ENCODE measurements at regions not wholly inside any gene's neighbourhood (a gene's known extent, or its start where the extent isn't known, plus 50 kb on each side); places are given as distances from the start of the nearest gene placed in this dataset.
A peak's percentile ranks its signal among the peaks of the same experiment; 100 is the strongest.

DNA sequence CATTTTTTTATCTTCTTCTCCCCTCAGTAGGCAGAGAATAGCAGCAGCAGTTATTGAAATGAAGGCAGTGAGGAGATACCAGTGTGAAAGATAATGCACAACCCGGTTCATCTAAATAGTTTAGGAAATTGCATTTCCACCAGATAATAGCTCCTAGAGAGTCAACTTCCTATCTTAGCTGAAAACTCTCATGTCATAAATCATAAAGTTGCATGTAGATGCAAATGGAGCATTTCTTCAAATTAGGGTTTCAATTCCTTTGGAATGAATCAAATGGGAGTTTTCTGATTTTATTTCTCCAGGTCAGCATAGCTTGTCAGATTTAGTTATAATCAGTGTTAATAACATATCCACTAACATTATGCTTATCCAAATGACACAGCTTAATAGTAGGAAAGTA, 335.3 kb downstream of the CNTNAP4 start:
- DNase-seq (ENCODE audit: low read depth), result no peak
- no peak overlapping the region for H3K4me3 ChIP-seq (replicated peaks; ENCODE audit: low read depth, low read length)
- TF ChIP-seq, protein P1, sequence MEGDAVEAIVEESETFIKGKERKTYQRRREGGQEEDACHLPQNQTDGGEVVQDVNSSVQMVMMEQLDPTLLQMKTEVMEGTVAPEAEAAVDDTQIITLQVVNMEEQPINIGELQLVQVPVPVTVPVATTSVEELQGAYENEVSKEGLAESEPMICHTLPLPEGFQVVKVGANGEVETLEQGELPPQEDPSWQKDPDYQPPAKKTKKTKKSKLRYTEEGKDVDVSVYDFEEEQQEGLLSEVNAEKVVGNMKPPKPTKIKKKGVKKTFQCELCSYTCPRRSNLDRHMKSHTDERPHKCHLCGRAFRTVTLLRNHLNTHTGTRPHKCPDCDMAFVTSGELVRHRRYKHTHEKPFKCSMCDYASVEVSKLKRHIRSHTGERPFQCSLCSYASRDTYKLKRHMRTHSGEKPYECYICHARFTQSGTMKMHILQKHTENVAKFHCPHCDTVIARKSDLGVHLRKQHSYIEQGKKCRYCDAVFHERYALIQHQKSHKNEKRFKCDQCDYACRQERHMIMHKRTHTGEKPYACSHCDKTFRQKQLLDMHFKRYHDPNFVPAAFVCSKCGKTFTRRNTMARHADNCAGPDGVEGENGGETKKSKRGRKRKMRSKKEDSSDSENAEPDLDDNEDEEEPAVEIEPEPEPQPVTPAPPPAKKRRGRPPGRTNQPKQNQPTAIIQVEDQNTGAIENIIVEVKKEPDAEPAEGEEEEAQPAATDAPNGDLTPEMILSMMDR (IDR thresholded peaks at IDR 0.05; ENCODE audit: low read length, missing control alignments), result no peak

DNA sequence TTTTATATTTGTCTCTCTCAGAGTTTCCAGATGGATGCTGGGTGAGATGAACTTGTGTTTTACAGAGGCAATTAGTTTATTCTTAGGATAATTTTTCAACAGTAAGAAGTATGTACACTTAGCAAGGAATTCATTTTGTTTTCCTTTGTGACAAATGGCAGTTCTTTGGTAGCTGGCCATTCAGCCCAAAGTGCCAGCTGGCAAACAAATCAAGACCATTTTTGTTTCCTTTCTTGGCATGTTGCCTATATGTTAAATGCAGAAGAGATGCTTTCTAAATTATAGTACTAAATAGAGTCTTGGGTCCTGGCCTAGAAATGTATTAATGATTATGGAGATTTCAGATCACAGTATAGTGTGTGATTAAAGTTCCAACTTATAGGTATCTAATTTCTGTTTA, 337.1 kb downstream of the CNTNAP4 start:
- TF ChIP-seq, protein P1 (IDR thresholded peaks at IDR 0.05; ENCODE audit: low read length, missing control alignments), result no peak
- no peak for DNase-seq (ENCODE audit: low read depth)
- no peak overlapping the region for H3K4me3 ChIP-seq (replicated peaks; ENCODE audit: low read depth, low read length)

DNA sequence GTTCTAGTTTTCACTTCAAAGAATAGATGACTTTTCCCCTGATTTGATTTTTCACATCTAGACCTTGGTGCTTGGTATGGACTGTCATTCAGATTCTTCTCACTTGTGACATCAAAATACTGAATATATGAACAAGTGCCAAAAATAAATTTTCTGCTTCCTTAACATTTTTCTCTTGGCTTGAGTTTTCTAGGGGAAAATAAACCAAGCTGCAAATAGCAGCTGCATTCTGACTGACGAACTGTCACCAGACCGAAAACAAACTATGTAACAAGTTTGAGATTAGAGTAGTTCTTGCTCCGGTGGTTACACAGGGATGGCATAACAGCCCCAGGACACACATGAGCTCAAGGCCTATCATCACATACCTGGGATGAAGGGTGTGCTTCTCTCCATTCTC, 345.7 kb downstream of the CNTNAP4 start:
- no peak for DNase-seq (ENCODE audit: low read depth)
- H3K4me3 ChIP-seq (replicated peaks; ENCODE audit: low read depth, low read length), result no peak overlapping the region
- TF ChIP-seq, protein P1 (IDR thresholded peaks at IDR 0.05; ENCODE audit: low read length, missing control alignments), result no peak

DNA sequence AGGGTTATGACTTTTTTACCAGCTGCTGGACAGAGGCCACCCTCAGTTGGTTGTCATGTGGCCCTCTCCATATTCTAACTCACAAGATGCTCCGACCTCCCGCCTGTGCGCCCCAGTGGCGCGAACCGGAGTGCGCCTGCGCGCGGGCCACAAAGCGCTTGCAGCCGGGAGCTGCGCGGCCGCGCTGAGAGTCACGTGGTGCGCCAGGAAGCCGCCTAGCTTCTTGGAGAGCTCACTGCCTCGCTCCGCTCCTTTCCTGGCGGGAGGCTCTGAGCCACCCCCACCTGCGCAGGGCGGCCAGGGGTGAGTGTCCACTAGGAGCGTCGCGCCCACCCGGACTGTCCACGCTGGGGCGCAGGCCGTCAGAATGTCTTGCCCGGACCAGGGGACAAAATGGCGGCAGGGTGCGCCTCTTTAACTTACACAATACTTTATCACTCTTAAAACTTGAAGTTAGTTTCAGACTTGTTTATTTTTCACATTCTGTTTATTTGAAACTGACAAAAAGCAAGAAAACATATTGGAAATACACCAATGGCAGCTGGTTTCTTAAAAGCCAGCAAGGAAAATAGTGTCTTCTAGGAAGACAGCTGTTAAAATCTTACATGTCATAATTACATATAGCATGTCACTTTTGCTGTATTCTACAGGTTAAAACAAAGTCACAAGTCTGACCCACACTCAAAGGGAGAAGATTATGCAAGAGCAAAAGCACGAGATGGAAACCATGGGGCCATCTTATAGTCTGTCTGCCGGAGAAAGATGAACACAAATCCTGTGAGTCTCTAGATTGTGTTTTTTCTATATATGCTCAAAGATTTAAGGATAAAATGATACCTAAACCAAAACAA, 357.9 kb downstream of the CNTNAP4 start:
- H3K4me3 ChIP-seq (replicated peaks; ENCODE audit: low read depth, low read length), result no peak overlapping the region
- peak; percentile 16 for DNase-seq (ENCODE audit: low read depth)
- TF ChIP-seq, protein P1 (IDR thresholded peaks at IDR 0.05; ENCODE audit: low read length, missing control alignments), result no peak

DNA sequence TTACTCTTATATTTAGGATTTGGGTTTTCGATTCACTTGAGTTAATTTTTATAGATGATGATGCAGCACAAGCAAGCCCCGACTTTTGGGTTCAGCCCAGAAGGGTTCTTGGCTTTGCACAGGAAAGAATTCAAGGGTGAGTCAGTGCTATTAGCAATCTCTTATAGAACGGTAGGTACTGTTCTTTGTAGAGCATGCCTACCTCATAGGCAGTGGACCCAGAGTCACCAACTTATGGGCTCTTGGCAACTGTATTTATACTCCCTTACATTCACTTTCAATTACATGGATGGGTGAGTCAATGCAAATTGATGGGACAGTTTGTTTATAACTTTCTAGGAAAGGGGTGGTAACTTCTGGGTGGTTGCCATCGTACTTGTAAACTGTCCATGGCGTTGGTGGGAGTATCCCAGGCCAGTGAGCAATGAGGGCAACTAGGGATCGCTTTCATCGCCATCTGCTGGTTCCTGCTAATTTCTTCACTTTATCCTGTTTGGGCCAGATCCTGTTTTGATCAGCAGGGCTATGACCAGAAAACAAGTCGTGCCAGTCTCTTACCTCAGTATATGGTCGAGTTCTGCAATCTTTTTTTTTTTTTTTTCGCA, 362.6 kb downstream of the CNTNAP4 start:
- DNase-seq (ENCODE audit: low read depth), result peak; percentile 50
- TF ChIP-seq, protein P1 (IDR thresholded peaks at IDR 0.05; ENCODE audit: low read length, missing control alignments), result peak; percentile 40

DNA sequence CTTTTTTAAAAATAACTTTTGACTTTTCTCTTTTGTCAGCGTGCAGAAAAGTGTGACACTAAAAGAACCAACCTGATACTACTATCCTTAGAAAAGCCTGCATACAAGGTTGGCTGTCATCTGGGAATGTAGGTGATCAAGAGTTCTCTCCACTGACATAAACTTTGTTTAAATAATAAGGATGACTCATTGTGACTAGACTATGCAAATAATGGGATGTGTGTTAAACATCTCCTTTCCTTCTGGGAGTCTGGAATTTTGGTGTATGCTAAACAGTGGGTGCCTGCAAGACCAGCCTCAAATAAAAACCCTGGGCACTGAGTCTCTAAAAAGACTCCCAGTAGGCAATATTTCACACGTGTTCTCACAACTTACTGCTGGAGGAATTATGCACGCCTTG, 373.4 kb downstream of the CNTNAP4 start:
- TF ChIP-seq, protein P1 (IDR thresholded peaks at IDR 0.05; ENCODE audit: low read length, missing control alignments), result no peak
- no peak overlapping the region for H3K4me3 ChIP-seq (replicated peaks; ENCODE audit: low read depth, low read length)
- DNase-seq (ENCODE audit: low read depth), result no peak

More for the DNA sequence above, 362.6 kb downstream of the CNTNAP4 start:
- H3K4me3 ChIP-seq (replicated peaks; ENCODE audit: low read depth, low read length), result no peak overlapping the region

Measured in fibroblast of pulmonary artery (primary cell).